ENCODE measurements at regions not wholly inside any gene's neighbourhood (a gene's known extent, or its start where the extent isn't known, plus 50 kb on each side); places are given as distances from the start of the nearest gene placed in this dataset.

DNA sequence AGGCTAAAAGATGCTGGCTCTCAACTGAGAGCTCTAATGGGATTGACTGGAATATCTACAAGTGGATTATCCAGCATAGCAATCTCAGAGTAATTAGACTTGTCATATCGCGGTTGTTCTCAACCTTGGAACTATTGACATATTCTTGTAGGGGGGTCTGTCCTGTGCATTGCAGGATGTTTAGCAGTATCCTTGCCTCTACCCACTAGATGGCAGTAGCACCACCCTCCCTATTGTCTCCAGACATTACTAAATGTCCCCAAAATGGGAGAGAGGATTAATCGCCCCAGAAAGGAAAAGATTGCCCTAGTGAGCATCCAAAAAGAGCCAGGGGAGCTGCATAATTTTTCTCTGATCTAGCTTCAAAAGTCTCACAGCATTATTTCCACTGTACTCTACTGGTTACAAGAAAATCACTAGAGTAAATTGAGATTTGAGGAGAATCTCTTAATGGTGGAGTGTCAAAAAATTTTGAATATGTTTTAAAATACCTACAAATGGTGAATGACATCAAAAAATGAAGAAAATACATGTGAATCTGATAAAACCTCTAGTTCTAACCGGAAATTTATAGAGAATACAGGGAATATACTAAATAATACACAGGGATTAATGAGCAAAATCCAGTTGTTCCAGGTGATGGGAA, 388.2 kb upstream of the AGTR1 start:
- DNase-seq (ENCODE audit: insufficient read length): no peak
- TF ChIP-seq TAF1 (IDR thresholded peaks at IDR 0.05; ENCODE audit: borderline replicate concordance, low read depth, low read length) (no peak), POLR2A (IDR thresholded peaks at IDR 0.05; ENCODE audit: low read depth, low read length) (no peak), POLR2AphosphoS5 (IDR thresholded peaks at IDR 0.05; ENCODE audit: low read depth, low read length) (no peak)
- peak; percentile 94 for FAIRE-seq

DNA sequence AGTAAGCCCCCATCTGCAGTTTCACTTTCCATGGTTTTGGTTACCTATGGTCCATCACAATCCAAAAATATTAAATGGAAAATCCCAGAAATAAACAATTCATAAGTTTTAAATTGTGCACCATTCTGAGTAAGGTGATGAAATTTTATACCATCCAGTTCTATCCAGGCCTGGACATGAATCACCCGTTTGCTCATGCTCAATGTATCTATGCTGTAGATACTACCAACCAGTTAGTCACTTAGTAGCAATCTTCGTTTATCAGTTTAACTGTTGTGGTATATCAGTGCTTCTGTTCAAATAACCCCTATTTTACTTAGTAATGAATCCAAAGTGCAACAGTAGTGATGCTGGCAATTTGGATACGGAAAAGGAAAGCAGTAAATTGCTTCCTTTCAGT, 381.9 kb upstream of the AGTR1 start:
- no peak for TF ChIP-seq POLR2AphosphoS5 (IDR thresholded peaks at IDR 0.05; ENCODE audit: low read depth, low read length)
- TF ChIP-seq POLR2A (IDR thresholded peaks at IDR 0.05; ENCODE audit: low read depth, low read length): no peak
- no peak for TF ChIP-seq TAF1 (IDR thresholded peaks at IDR 0.05; ENCODE audit: borderline replicate concordance, low read depth, low read length)
- DNase-seq (ENCODE audit: insufficient read length): no peak
- no peak for FAIRE-seq

DNA sequence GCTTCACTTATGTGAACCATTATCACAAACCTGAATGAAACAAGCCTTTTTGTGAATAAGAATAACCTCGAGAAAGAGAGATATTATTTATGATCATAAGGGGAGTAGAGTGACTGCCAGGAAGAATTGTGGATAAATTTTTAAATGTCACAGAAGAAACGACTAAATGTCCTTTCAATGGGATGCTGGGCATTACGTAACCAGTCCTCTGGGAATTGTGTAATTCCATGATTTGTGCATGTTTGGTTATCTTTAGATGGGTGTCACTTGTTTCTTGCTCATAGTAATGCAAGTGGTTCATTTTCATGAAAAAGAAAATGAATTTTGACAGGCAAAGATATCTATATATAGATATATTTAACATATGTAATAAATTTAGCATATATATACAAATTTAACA, 379.5 kb upstream of the AGTR1 start:
- DNase-seq (ENCODE audit: insufficient read length) (no peak), FAIRE-seq (no peak)
- TF ChIP-seq POLR2A (IDR thresholded peaks at IDR 0.05; ENCODE audit: low read depth, low read length): no peak
- no peak for TF ChIP-seq POLR2AphosphoS5 (IDR thresholded peaks at IDR 0.05; ENCODE audit: low read depth, low read length)
- TF ChIP-seq TAF1 (IDR thresholded peaks at IDR 0.05; ENCODE audit: borderline replicate concordance, low read depth, low read length): no peak

DNA sequence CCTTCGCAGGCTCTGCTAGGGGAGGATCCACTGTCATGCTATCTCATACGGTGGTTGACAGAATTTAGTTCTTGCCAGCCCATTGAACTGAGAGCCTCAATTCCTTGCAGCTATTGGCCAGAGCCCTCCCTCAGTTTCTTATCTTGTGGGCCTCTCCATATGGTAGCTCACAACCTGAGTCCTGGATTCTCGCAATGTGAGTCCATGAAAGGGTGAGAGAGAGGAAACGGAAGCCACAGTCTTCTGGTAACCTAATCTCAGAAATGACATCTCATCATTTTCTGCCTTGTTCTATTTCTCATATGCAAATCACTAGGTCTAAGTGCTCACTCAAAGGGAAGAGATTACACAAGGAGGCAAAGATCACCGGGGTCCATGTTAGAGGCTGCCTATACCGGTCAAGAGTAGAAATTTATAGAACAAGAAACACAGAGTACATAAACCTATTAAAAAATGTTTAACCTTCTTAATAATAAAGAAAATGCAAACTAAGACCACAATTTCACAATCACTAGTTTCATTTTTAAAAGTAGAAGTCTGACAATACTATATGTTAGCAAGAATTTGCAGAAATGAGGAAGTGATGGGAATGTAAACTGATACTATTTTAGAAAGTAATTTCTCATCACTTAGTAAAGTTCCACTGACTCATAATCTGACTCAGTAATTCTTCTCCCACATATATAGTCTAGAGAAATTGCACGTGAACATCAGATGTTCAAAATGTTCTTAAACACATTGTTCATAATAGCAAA, 378.4 kb upstream of the AGTR1 start:
- DNase-seq (ENCODE audit: insufficient read length): no peak
- peak; percentile 90 for FAIRE-seq
- no peak for TF ChIP-seq TAF1 (IDR thresholded peaks at IDR 0.05; ENCODE audit: borderline replicate concordance, low read depth, low read length)
- TF ChIP-seq POLR2AphosphoS5 (IDR thresholded peaks at IDR 0.05; ENCODE audit: low read depth, low read length): no peak
- no peak for TF ChIP-seq POLR2A (IDR thresholded peaks at IDR 0.05; ENCODE audit: low read depth, low read length)

DNA sequence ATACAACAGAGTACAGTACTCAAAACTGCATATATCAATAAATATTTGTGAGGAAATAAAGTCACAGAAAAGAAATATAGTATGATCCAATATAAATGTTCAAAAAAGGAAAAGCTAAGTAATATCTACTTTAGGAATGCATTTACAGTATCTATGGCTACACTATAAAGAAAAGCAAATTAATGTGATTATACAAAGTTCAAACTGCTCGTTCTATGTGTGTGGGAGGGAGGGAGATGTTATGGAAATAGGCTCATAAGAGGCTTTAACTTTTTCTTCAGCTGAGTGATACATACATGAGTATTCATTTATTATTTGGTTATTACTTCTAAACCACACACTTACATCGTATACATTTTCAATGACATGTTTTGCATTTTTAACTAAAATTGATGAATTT, 377.7 kb upstream of the AGTR1 start:
- FAIRE-seq (peak; percentile 17), DNase-seq (ENCODE audit: insufficient read length) (no peak)
- no peak for TF ChIP-seq POLR2A (IDR thresholded peaks at IDR 0.05; ENCODE audit: low read depth, low read length)
- no peak for TF ChIP-seq TAF1 (IDR thresholded peaks at IDR 0.05; ENCODE audit: borderline replicate concordance, low read depth, low read length)
- TF ChIP-seq POLR2AphosphoS5 (IDR thresholded peaks at IDR 0.05; ENCODE audit: low read depth, low read length): no peak

DNA sequence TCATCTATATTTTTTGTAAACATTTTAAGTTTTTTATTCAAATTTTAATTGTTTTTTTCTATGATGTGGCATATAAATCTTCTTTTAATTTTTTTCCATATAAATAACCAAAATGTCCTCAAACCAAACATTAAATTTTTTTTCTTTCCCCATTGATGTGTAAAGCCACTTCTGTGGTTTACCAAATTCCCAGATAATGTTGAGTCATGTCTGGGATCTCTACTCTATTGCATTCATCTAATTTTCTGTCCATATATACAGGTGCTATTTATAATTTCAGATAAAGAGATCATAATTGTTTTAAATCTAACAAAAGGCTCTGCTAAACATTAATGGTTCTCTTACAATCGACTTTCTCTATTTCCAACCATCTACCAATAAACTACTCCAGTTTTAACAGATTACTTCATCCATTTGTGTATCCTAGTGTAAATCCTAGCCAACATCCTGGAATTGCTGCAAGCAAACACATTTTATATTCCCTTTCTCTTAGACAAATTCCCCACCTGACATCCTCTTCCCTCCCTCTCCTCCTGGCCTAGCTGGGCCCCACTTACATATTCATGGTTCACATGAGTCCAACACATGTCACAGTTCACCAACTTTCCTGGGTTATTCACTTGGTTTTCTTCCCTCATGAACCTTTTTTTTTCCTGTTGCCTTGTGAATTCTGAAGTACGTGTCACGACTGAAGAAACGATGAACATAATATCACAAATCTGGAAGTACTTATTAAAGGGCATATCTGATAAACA, 368.0 kb upstream of the AGTR1 start:
- FAIRE-seq (no peak), DNase-seq (ENCODE audit: insufficient read length) (no peak)
- TF ChIP-seq POLR2A (IDR thresholded peaks at IDR 0.05; ENCODE audit: low read depth, low read length) (no peak), POLR2AphosphoS5 (IDR thresholded peaks at IDR 0.05; ENCODE audit: low read depth, low read length) (no peak), TAF1 (IDR thresholded peaks at IDR 0.05; ENCODE audit: borderline replicate concordance, low read depth, low read length) (no peak)

DNA sequence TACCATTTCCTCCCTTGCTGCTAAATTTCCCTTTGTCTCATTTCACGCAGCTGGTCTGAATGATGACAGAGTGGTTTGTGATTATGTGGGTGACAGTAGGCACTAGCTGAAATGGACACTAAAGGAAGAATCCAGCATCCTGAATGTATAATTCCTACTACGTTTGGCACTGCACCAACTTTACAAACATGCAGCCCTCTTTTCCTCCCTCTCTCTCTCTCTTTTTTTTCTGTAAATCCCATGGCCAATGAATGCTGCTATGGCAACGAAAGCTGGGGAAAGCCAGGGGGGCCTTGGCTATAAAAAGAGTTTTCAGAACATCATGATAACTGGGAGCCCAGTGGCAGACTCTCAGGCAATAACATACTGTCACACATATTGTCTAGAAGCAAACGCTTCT, 367.2 kb upstream of the AGTR1 start:
- TF ChIP-seq POLR2AphosphoS5 (IDR thresholded peaks at IDR 0.05; ENCODE audit: low read depth, low read length) (no peak), TAF1 (IDR thresholded peaks at IDR 0.05; ENCODE audit: borderline replicate concordance, low read depth, low read length) (no peak), POLR2A (IDR thresholded peaks at IDR 0.05; ENCODE audit: low read depth, low read length) (no peak)
- DNase-seq (ENCODE audit: insufficient read length): no peak
- FAIRE-seq: no peak

DNA sequence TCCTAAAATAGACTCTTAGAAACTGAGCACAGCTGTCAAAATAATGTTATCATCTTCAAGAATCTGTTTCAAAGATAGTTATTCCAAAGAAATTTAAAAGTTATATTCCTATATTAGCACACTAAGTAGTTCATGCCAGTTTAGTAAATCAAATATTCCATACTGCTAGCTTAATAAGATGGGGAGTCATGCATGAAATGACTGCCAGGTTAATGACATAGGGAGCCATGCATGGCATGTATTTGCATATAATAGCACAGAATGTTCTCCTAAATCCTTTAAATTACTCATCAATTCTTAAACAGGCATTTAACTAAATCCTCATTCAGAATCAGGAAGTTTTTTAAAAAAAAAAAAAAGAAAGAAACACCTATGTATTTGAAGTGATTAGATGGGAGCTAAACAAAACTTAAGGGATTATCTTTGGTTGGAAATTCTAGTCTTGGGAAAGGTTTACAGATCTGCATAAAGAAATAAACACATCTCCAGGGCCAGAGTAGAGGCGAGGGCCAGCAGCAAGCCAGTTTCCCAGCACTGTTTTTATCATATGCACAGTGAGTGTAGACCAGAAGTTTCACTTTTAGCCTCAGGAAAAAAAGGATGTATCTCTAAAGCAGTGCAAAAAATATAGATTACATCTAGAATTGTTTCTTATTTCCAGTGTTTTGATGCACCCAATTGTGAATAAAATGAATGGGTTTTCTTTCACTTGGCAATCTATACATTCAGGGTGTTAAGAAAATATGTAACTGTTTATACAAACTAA, 366.4 kb upstream of the AGTR1 start:
- DNase-seq (ENCODE audit: insufficient read length) (no peak), FAIRE-seq (no peak)
- TF ChIP-seq POLR2AphosphoS5 (IDR thresholded peaks at IDR 0.05; ENCODE audit: low read depth, low read length) (no peak), POLR2A (IDR thresholded peaks at IDR 0.05; ENCODE audit: low read depth, low read length) (no peak), TAF1 (IDR thresholded peaks at IDR 0.05; ENCODE audit: borderline replicate concordance, low read depth, low read length) (no peak)

DNA sequence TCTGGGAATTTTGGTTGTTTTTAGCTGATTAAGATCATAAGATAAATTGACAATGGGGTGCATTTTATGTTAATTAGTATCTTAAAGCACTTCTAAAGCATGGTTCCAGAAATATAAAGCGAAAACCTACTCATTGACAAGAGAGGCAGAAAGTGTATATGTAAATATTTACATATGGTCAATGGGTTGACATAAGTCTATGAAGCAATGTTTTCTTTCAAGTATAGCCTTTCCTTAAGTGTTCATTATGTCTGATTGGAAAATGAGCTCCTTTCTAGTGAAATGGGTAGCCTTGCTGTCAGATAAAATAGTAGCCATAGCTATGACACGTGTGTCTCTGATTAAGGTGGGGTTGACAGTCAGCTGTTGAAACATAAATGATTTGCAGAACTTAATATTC, 365.2 kb upstream of the AGTR1 start:
- FAIRE-seq: no peak
- no peak for DNase-seq (ENCODE audit: insufficient read length)
- TF ChIP-seq POLR2AphosphoS5 (IDR thresholded peaks at IDR 0.05; ENCODE audit: low read depth, low read length): no peak
- no peak for TF ChIP-seq POLR2A (IDR thresholded peaks at IDR 0.05; ENCODE audit: low read depth, low read length)
- no peak for TF ChIP-seq TAF1 (IDR thresholded peaks at IDR 0.05; ENCODE audit: borderline replicate concordance, low read depth, low read length)

DNA sequence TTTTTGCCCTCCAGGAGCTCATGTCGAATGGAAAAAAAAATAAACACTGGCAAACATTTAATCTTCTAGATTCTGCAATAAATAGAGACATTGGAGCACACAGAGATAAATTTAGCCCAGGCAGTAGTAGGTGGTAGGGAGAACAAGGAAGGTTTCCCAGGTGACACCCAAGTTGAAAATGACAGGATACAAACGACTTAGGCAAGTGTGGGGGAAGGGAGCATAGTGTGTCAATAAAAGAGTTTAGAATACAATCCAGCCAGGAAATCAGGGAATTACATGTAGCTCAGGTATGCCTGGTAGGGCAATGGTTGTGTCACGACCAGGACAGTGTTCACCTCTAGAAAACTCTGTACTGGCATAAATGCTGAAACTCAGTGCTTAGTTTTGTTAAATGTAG, 364.6 kb upstream of the AGTR1 start:
- TF ChIP-seq POLR2AphosphoS5 (IDR thresholded peaks at IDR 0.05; ENCODE audit: low read depth, low read length): no peak
- no peak for TF ChIP-seq TAF1 (IDR thresholded peaks at IDR 0.05; ENCODE audit: borderline replicate concordance, low read depth, low read length)
- no peak for TF ChIP-seq POLR2A (IDR thresholded peaks at IDR 0.05; ENCODE audit: low read depth, low read length)
- FAIRE-seq (no peak), DNase-seq (ENCODE audit: insufficient read length) (no peak)

DNA sequence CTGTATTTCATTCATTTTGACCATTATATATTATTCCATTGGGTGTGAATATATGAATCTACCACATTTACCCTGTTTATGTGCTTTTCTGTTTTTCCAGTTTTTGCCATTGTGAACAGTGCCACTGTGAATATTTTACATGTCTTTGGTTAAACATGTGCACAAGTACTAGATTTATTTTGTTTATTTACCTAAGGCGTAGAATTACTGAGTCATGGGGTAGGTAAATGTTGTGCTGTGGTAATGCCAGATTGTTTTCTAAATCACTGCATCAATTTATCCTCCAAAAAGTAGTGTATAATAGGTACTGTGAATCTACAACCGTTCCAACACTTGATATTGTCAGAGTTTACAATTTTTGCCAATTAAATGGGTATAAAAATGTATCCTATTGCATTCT, 362.1 kb upstream of the AGTR1 start:
- TF ChIP-seq TAF1 (IDR thresholded peaks at IDR 0.05; ENCODE audit: borderline replicate concordance, low read depth, low read length) (no peak), POLR2A (IDR thresholded peaks at IDR 0.05; ENCODE audit: low read depth, low read length) (no peak), POLR2AphosphoS5 (IDR thresholded peaks at IDR 0.05; ENCODE audit: low read depth, low read length) (no peak)
- FAIRE-seq (no peak), DNase-seq (ENCODE audit: insufficient read length) (no peak)
